AG04450 (cell line): ENCODE measurements at regions not wholly inside any gene's neighbourhood (a gene's known extent, or its start where the extent isn't known, plus 50 kb on each side); places are given as distances from the start of the nearest gene placed in this dataset.

ENCODE experiments used
- CTCF ChIA-PET: fragments of 300-600, 350-600 bp; formaldehyde crosslinking; extraction: SDS; loops from one replicate; lab custom pipeline; 2022; ENCODE audit warnings: antibody characterized with exemption, inconsistent platforms; lab: Charles Lee
- POLR2A ChIA-PET: fragments of 350-600 bp; formaldehyde crosslinking; extraction: SDS; loops from one replicate; lab custom pipeline; 2021; ENCODE audit warnings: antibody characterized with exemption, inconsistent platforms; lab: Yijun Ruan, JAX
- DNase-seq: peaks from one replicate; pipeline ENCODE4 v3.0.0-alpha.2; 2011; ENCODE audit warnings: low read depth, low spot score
- H3K27ac ChIP-seq: one replicate; pipeline ENCODE4 v1.5.1; 2012; ENCODE audit warnings: low read depth, low read length, control low read depth
- H3K27me3 ChIP-seq: one replicate; pipeline ENCODE4 v1.6.0; 2012; ENCODE audit warnings: low read length; ENCODE audit not compliant: control insufficient read depth, insufficient read depth
- H3K4me3 ChIP-seq: 2 replicates; pipeline ENCODE4 v1.5.1; 2011; ENCODE audit warnings: mild to moderate bottlenecking, low read depth, low read length, control low read depth
- H3K9me3 ChIP-seq: 2 replicates; pipeline ENCODE4 v1.5.1; 2012; ENCODE audit warnings: low read length; ENCODE audit not compliant: control insufficient read depth, insufficient read depth
- TF ChIP-seq, protein P1 (sequence below): IDR thresholded peaks from 2 replicates; pipeline ENCODE4 v1.5.1; 2011; ENCODE audit warnings: low read depth, low read length, control low read depth, inconsistent platforms

DNA sequence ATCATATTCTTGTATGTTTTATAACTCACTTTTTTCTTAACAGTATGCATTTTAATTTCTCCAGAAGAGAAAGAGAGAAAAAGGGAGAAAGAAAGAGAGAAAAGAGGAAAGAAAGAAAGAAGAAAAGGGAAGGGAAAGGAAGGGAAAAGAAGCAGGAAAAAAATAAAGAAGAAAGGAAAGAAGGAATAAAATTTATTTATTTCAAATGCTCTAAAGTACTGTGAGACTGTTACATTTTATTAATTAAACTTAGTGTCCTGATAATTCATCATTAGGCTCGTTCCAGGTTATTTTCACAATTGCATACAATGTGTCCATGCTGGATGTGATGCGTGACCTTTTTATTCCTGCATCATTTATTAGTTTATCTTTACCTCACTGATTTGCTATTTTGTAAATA lies 1023.4 kb upstream of the KLHL29 start:
- peaks cover 2% of the 10 kb centered on the region; the same call in 1 of the 2 replicates for H3K9me3 ChIP-seq
- H3K4me3 ChIP-seq, result no peak overlapping the region
- no peak overlapping the region for H3K27ac ChIP-seq
- no peaks in the 10 kb centered on the region for H3K27me3 ChIP-seq
- TF ChIP-seq, protein P1, sequence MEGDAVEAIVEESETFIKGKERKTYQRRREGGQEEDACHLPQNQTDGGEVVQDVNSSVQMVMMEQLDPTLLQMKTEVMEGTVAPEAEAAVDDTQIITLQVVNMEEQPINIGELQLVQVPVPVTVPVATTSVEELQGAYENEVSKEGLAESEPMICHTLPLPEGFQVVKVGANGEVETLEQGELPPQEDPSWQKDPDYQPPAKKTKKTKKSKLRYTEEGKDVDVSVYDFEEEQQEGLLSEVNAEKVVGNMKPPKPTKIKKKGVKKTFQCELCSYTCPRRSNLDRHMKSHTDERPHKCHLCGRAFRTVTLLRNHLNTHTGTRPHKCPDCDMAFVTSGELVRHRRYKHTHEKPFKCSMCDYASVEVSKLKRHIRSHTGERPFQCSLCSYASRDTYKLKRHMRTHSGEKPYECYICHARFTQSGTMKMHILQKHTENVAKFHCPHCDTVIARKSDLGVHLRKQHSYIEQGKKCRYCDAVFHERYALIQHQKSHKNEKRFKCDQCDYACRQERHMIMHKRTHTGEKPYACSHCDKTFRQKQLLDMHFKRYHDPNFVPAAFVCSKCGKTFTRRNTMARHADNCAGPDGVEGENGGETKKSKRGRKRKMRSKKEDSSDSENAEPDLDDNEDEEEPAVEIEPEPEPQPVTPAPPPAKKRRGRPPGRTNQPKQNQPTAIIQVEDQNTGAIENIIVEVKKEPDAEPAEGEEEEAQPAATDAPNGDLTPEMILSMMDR, result no peak
- no peak for DNase-seq
- POLR2A ChIA-PET, result no interaction called here
- CTCF ChIA-PET, result interaction anchor here (0.7 kb wide), 1 partner anchor 30 kb away, joined by 3 read pairs; no protein-coding TSS in a partner anchor

DNA sequence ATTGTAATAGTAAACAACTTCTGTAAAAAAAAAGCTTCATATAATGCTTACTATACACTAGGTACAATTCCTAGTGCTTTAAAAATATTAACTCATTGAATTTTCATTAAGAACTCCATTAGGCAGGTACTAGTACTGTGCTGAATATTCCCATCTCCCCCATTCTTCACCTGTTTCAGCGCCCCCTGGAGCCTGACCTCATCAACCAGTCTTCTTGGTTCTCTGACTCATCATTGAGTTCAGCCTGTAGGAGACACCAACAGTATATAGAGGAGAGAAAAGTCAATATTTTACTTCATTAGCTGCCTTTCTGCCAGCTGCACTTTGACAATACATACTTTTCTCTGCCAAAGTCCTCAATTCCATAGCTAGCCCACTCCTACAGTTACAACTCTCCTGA lies 1009.9 kb upstream of the KLHL29 start:
- Histone ChIP-seq H3K27ac (no peak overlapping the region), H3K27me3 (no peaks in the 10 kb centered on the region), H3K4me3 (no peak overlapping the region), H3K9me3 (peaks cover 2% of the 10 kb centered on the region)
- ChIA-PET CTCF (no interaction called here), POLR2A (no interaction called here)
- DNase-seq, result no peak
- TF ChIP-seq, protein P1, result no peak

DNA sequence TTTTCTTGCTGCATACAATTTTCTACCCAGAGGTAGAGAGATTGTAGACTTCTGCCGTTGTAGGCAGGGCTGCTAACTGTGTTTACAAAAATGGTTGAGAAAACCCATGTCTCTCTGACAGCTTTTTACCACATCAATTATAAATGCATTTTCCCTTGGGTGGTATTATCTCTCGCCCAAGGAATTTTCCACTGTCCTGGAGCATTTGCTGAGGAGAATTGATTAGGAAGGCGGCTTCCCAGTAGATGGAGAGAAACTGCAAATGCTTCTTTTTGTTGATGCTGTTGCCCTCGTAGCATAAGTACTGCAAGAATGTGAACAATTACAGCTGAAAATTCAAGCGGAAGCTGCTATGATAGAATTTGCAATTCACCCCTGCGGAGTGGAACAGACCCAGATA lies 1007.7 kb upstream of the KLHL29 start:
- CTCF ChIA-PET, result no interaction called here
- Histone ChIP-seq H3K4me3 (no peak overlapping the region), H3K27me3 (no peaks in the 10 kb centered on the region), H3K9me3 (peaks cover 2% of the 10 kb centered on the region), H3K27ac (no peak overlapping the region)
- DNase-seq, result no peak
- TF ChIP-seq, protein P1, result no peak
- POLR2A ChIA-PET, result no interaction called here

DNA sequence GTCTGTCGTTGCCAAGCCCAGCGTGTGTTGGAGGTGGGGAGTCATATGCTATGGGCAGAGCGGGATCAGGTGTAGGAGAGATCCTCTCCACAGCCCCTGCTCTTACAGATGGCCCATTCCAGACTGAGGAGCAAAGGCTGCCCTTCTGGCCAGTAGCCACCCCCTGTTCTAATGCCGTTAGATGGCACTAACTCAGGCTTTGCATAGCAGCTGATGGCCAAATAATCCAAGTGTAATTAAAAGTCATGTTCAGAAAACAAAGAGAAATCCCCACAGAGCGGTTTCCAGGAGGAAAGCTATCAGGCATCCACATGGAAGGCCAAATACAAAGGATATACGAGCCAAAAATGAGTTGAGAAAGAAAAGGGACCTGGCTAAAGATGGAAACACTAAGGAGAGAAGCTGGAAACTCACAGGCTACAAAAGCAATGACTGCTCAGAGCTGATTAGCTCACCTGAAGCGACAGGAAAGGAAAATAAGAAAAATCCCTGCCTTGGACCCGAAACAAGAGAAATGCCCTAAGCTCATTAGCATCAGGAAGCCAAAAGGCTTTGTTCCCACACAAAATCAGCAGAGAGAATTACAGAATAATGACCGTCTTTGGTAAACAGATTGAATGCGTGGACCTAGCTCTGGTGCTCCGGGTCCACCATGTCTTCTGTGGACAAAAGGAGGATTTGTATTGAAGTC lies 1002.4 kb upstream of the KLHL29 start:
- Histone ChIP-seq H3K9me3 (peaks cover 2% of the 10 kb centered on the region), H3K4me3 (no peak overlapping the region), H3K27me3 (no peaks in the 10 kb centered on the region), H3K27ac (no peak overlapping the region)
- ChIA-PET CTCF (no interaction called here), POLR2A (no interaction called here)
- DNase-seq, result no peak
- TF ChIP-seq, protein P1, result no peak

DNA sequence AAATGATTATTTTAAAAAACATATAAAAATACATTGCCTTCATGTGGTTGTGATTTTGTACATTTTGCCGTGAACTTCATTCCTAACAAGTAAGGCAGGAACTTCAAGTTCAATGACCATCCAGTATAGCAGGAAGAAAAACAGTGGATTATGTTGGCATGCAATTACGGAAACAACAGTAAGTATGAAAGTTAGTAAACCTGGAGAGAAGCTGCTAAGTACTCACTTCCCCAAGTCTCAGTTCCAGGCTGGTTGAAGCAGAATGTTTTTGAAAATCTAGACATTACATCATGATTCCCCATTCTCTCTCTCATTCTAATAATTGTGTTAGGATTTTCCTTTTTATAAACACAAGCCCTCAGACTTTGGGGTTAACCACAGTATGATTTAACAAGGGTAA lies 987.1 kb upstream of the KLHL29 start:
- Histone ChIP-seq H3K4me3 (no peak overlapping the region), H3K9me3 (peaks cover 6% of the 10 kb centered on the region; the same call in 1 of the 2 replicates), H3K27me3 (no peaks in the 10 kb centered on the region), H3K27ac (no peak overlapping the region)
- DNase-seq, result no peak
- POLR2A ChIA-PET, result no interaction called here
- CTCF ChIA-PET, result no interaction called here
- TF ChIP-seq, protein P1, result no peak
